CD4-positive, CD25-positive, alpha-beta regulatory T cell (primary cell): ENCODE measurements at regions not wholly inside any gene's neighbourhood (a gene's known extent, or its start where the extent isn't known, plus 50 kb on each side); places are given as distances from the start of the nearest gene placed in this dataset.

ENCODE experiments used
- ATAC-seq, 2 donors: fragments of 150-1000 bp; cut with Tn5 transposase; one replicate each; pipeline ENCODE4 v1.10.0; 2021; ENCODE audit warnings: low read depth in 2 of 2, moderate number of reproducible peaks in 2 of 2, moderate library complexity in 1 of 2
- DNase-seq, 3 donors: peaks; one replicate each; pipeline versions ENCODE4 v3.0.0 to v3.0.0-alpha.2; 2012 to 2022; ENCODE audit warnings: mixed read lengths in 1 of 3
- H3K27ac ChIP-seq: one replicate; pipeline ENCODE4 v1.7.0; 2013; ENCODE audit warnings: mild to moderate bottlenecking, low read length; ENCODE audit not compliant: insufficient read depth, poor library complexity, severe bottlenecking
- H3K27me3 ChIP-seq: one replicate; pipeline ENCODE4 v1.7.0; 2013; ENCODE audit warnings: low read length; ENCODE audit not compliant: control insufficient read depth, insufficient read depth
- H3K36me3 ChIP-seq: one replicate; pipeline ENCODE4 v1.7.0; 2013; ENCODE audit warnings: mild to moderate bottlenecking, low read length, moderate library complexity; ENCODE audit not compliant: control insufficient read depth, insufficient read depth
- H3K4me1 ChIP-seq: 2 replicates; pipeline ENCODE4 v1.7.0; 2013; ENCODE audit warnings: mild to moderate bottlenecking, low read length; ENCODE audit not compliant: insufficient read depth, control insufficient read depth, poor library complexity, severe bottlenecking
- H3K4me3 ChIP-seq: one replicate; pipeline ENCODE4 v1.7.0; 2013; ENCODE audit warnings: low read depth, mild to moderate bottlenecking, low read length, moderate library complexity
- H3K9me3 ChIP-seq, 2 experiments: 1 replicate in 1 of 2; 2 replicates in 1 of 2; pipeline ENCODE4 v1.7.0; 2013; ENCODE audit warnings: low read length in 2 of 2, mild to moderate bottlenecking in 1 of 2, moderate library complexity in 1 of 2; ENCODE audit not compliant: control insufficient read depth in 2 of 2
- H3K27ac Mint-ChIP-seq, 3 donors: one replicate each; pipeline ENCODE4 v1.8.0; 2020 to 2022; ENCODE audit warnings: mild to moderate bottlenecking in 3 of 3, mixed read lengths in 3 of 3, moderate library complexity in 2 of 3
- H3K27me3 Mint-ChIP-seq: one replicate; pipeline ENCODE4 v1.8.0; 2022; ENCODE audit warnings: mild to moderate bottlenecking, mixed read lengths
- H3K36me3 Mint-ChIP-seq: one replicate; pipeline ENCODE4 v1.8.0; 2020; ENCODE audit warnings: mixed read lengths
- H3K4me1 Mint-ChIP-seq, 4 donors: one replicate each; pipeline ENCODE4 v1.8.0; 2020 to 2022; ENCODE audit warnings: mixed read lengths in 4 of 4, mild to moderate bottlenecking in 1 of 4
- H3K4me3 Mint-ChIP-seq, 4 donors: one replicate each; pipeline ENCODE4 v1.8.0; 2020 to 2022; ENCODE audit warnings: mild to moderate bottlenecking in 4 of 4, mixed read lengths in 4 of 4, moderate library complexity in 3 of 4
- H3K9me3 Mint-ChIP-seq, 7 donors: one replicate each; pipeline ENCODE4 v1.8.0; 2020 to 2022; ENCODE audit warnings: mixed read lengths in 7 of 7, mild to moderate bottlenecking in 3 of 7, moderate library complexity in 2 of 7

DNA sequence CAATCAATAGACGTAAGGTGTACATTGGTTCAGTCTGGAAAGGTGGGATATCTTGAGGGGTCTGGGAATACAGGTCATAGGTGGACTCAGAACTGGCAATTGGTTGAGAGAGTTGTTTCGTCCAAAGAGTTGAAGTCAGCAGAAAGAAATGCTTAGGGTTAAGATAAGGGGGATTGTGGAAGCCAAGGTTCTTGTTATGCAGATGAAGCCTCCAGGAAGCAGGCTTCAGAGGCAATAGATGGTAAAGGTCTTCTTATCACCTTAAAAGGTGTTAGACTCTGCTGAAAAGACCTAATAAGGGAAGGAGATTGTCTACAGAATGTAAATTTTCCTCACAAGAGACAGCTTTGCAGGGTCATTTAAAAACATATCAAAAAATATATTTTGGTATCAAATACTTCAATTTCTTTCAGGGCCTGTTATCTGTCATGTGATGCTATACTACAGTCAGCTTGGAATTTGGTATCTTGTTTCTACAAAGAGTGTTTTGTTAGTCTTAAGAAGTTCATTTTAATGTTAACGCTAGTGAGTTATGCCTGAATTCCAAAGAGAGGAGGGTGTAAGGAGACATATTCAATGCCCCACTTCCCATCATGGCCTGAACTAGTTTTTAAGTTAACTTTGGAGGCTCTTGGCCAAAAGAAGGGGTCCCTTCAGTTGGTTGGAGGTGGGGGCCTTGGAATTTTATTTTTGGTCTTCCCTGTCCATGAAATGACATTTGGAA is 378.2 kb upstream of the ROBO2 start:
- DNase-seq (no peak), ATAC-seq (no peak)
- Mint-ChIP-seq H3K27ac (peak overlapping the region in 1 of 3 donors; percentile 81), H3K36me3 (no peaks in the 10 kb centered on the region), H3K9me3 (peaks cover 4 to 16% (median 10%) of the 10 kb centered on the region in 7 donors), H3K27me3 (no peaks in the 10 kb centered on the region), H3K4me1 (no peaks in the 10 kb centered on the region), H3K4me3 (no peak overlapping the region)
- Histone ChIP-seq H3K36me3 (no peaks in the 10 kb centered on the region), H3K27me3 (no peaks in the 10 kb centered on the region), H3K4me1 (no peaks in the 10 kb centered on the region), H3K27ac (no peak overlapping the region), H3K4me3 (no peak overlapping the region), H3K9me3 (peaks cover 0 to 2% of the 10 kb centered on the region in 2 experiments)

DNA sequence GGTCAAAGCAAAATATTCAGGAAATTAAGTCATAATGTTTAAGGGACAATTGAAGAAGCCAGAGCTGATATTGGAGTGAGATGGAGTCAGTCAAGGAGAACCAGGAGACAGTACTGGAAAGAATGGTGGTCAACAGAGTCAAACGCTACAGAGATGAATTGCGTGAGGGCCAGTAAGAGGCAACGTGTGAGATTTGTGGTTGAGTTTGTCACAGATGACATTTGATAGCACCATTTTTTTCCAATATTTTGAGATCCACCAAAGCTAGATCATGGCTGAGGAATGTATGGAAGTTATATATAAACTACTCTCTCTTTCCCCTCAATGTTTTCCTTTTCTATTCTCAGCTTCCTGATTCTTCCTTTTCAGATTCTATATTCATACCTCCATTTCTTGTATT is 375.1 kb upstream of the ROBO2 start:
- no peaks in the 10 kb centered on the region for H3K36me3 Mint-ChIP-seq
- Histone ChIP-seq H3K4me1 (no peaks in the 10 kb centered on the region), H3K36me3 (no peaks in the 10 kb centered on the region), H3K27me3 (no peaks in the 10 kb centered on the region), H3K9me3 (peaks cover 0 to 2% of the 10 kb centered on the region in 2 experiments), H3K27ac (no peak overlapping the region), H3K4me3 (no peak overlapping the region)
- ATAC-seq (no peak), DNase-seq (no peak)
- H3K4me1 Mint-ChIP-seq: no peaks in the 10 kb centered on the region
- peaks cover 5 to 16% (median 7%) of the 10 kb centered on the region in 7 donors for H3K9me3 Mint-ChIP-seq
- H3K4me3 Mint-ChIP-seq: no peak overlapping the region
- H3K27ac Mint-ChIP-seq: no peak overlapping the region
- no peaks in the 10 kb centered on the region for H3K27me3 Mint-ChIP-seq

DNA sequence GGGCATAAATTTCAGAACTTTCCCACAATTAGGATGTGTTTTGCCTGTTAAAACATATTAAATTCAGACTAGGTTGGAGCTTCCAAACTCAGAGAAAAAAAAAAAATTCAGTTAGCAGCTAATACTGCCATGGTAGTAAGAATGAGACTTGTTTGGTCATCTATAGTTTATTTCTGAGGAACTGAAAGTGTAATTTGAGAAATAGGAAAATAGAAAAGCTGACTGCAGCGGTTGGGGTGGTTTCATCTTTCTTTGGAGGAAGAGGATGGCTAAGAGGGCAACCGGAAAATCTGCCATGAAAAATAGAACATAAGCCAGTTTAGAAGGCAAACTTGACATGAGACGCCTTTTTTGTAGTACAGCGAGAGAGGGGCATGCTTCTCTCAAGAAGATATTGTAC is 371.2 kb upstream of the ROBO2 start:
- no peak for DNase-seq
- peaks cover 0 to 2% of the 10 kb centered on the region in 2 experiments for H3K9me3 ChIP-seq

DNA sequence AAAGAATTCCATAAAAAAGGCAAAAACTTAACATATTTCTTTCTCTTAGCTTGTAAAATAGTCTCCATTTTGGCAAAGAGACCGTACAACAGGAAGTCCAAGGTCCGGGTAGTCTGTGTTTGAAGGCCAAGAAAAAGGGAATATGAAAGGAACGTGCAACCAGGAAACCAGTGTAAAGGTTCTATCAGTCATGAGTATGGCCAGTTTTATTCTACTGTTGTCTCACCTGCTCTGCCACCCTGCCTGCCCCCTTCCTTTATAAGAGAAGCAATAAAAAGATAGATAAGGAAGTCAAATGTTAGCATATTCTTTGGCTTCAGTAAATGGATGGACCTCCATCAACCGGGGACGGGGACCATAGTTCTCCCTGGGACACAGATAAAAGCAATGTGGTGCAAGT is 370.6 kb upstream of the ROBO2 start:
- Histone ChIP-seq H3K4me3 (no peak overlapping the region), H3K27ac (no peak overlapping the region), H3K4me1 (no peaks in the 10 kb centered on the region), H3K9me3 (no peaks in the 10 kb centered on the region), H3K36me3 (no peaks in the 10 kb centered on the region), H3K27me3 (no peaks in the 10 kb centered on the region)
- H3K9me3 Mint-ChIP-seq: peaks cover 0 to 8% (median 5%) of the 10 kb centered on the region in 7 donors
- ATAC-seq (no peak), DNase-seq (no peak)
- H3K4me1 Mint-ChIP-seq: no peaks in the 10 kb centered on the region
- H3K27me3 Mint-ChIP-seq: no peaks in the 10 kb centered on the region
- H3K27ac Mint-ChIP-seq: no peak overlapping the region
- H3K4me3 Mint-ChIP-seq: no peak overlapping the region
- no peaks in the 10 kb centered on the region for H3K36me3 Mint-ChIP-seq

More for the DNA sequence above, 371.2 kb upstream of the ROBO2 start:
- no peaks in the 10 kb centered on the region for H3K4me1 ChIP-seq
- Mint-ChIP-seq H3K9me3 (peaks cover 4 to 14% (median 7%) of the 10 kb centered on the region in 7 donors), H3K27ac (no peak overlapping the region), H3K36me3 (no peaks in the 10 kb centered on the region), H3K27me3 (no peaks in the 10 kb centered on the region), H3K4me3 (no peak overlapping the region), H3K4me1 (no peaks in the 10 kb centered on the region)
- no peaks in the 10 kb centered on the region for H3K36me3 ChIP-seq
- H3K4me3 ChIP-seq: no peak overlapping the region
- H3K27ac ChIP-seq: no peak overlapping the region
- no peaks in the 10 kb centered on the region for H3K27me3 ChIP-seq
- ATAC-seq: no peak

DNA sequence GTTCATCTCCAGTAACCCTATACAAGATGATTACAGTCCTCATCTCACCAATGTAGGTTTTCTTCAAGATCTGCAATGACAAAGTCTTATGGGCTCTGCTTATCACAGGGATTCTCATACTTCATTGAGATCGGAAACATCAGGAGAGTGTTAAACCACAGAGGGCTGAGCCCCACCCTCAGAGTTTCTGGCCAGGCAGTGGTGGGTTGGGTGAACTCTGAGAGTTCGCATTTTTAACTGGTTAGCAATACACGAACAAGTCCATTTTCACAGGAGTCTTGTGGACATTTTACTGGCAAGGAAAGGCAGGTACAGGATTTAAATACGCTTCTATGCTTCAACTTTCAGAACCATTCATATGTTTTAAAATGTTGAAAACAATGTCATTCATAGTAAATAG is 366.7 kb upstream of the ROBO2 start:
- ATAC-seq (no peak), DNase-seq (no peak)
- H3K27ac ChIP-seq: no peak overlapping the region
- no peaks in the 10 kb centered on the region for H3K4me1 ChIP-seq
- Mint-ChIP-seq H3K36me3 (no peaks in the 10 kb centered on the region), H3K9me3 (peaks cover 2 to 14% (median 5%) of the 10 kb centered on the region in 7 donors), H3K27ac (no peak overlapping the region), H3K27me3 (no peaks in the 10 kb centered on the region), H3K4me3 (no peak overlapping the region), H3K4me1 (no peaks in the 10 kb centered on the region)
- no peaks in the 10 kb centered on the region for H3K27me3 ChIP-seq
- H3K9me3 ChIP-seq: no peaks in the 10 kb centered on the region
- no peak overlapping the region for H3K4me3 ChIP-seq
- H3K36me3 ChIP-seq: no peaks in the 10 kb centered on the region

DNA sequence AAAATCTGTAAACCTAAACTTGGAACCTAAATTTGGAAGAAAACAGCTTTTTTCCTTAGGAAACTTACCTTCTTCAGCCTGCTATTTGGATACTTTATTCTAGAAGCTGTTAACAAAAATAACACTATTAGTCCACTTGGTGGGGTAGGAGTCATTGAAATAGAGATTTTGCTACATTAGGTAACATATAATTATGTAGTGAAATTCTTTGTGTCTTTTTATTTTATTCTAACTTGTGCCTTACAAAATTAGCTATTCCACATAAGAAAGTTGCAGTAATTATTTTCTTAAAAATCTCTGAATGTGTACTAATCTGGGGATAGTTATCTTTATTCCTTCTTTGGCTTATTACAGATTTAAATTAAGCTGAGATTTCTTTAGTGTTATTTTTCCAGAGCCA is 360.4 kb upstream of the ROBO2 start:
- no peak overlapping the region for H3K4me3 Mint-ChIP-seq
- no peak for ATAC-seq

DNA sequence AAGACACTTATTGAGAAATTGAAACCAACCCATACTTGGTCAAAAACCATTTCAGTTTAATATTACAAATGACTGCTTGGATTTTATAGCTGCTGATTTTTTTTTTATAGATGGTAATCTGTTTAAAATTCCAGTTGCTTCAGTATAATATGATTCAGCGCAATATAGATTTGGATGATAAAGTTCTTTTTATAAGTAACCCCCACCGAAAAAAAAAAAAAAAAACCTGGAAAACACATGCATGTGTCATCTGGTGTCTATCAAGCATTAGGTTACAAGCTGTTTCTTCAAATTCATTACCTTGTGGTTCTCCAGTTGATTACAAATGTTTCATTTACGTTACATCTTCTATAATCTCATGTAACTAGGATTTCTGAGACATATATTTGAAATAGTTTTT is 356.6 kb upstream of the ROBO2 start:
- H3K9me3 Mint-ChIP-seq: peaks cover 1 to 16% (median 8%) of the 10 kb centered on the region in 7 donors
- H3K27ac Mint-ChIP-seq: no peak overlapping the region
- H3K4me1 Mint-ChIP-seq: peaks cover 0 to 3% (median 0%) of the 10 kb centered on the region in 4 donors
- H3K27me3 Mint-ChIP-seq: no peaks in the 10 kb centered on the region
- peaks cover 4 to 5% of the 10 kb centered on the region in 2 experiments for H3K9me3 ChIP-seq
- DNase-seq (no peak), ATAC-seq (no peak)
- no peak overlapping the region for H3K4me3 Mint-ChIP-seq
- H3K4me3 ChIP-seq: no peak overlapping the region
- H3K4me1 ChIP-seq: no peaks in the 10 kb centered on the region
- H3K27ac ChIP-seq: no peak overlapping the region
- H3K36me3 Mint-ChIP-seq: no peaks in the 10 kb centered on the region
- H3K36me3 ChIP-seq: no peaks in the 10 kb centered on the region
- H3K27me3 ChIP-seq: no peaks in the 10 kb centered on the region

More for the DNA sequence above, 360.4 kb upstream of the ROBO2 start:
- Mint-ChIP-seq H3K27me3 (no peaks in the 10 kb centered on the region), H3K4me1 (peaks cover 0 to 3% (median 0%) of the 10 kb centered on the region in 4 donors), H3K27ac (no peak overlapping the region), H3K36me3 (no peaks in the 10 kb centered on the region), H3K9me3 (peaks cover 0 to 23% (median 11%) of the 10 kb centered on the region in 7 donors)
- Histone ChIP-seq H3K4me1 (no peaks in the 10 kb centered on the region), H3K27ac (no peak overlapping the region), H3K36me3 (no peaks in the 10 kb centered on the region), H3K9me3 (peaks cover 4 to 5% of the 10 kb centered on the region in 2 experiments), H3K4me3 (no peak overlapping the region), H3K27me3 (no peaks in the 10 kb centered on the region)
- DNase-seq: no peak

DNA sequence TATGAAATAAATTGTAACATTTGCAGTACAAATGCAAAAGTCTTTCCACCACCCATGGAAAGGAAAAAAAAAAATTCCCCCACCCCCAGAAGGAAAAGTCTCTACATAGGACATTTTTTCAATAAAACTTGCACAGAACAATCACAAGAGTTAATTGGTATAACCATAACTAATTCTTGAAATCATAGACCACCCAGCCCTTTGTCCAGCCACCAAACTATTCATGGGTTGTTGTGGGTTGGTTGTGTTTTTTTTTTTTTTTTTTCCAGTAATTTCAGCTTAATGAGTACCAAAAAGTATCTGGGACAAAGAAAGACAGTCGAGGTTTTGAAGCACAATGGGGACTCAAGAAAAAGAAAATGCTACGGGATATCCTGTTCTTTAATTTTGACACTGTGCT is 355.0 kb upstream of the ROBO2 start:
- DNase-seq (no peak), ATAC-seq (no peak)
- no peak overlapping the region for H3K27ac ChIP-seq
- Mint-ChIP-seq H3K27me3 (no peaks in the 10 kb centered on the region), H3K4me3 (no peak overlapping the region), H3K4me1 (peaks cover 0 to 3% (median 0%) of the 10 kb centered on the region in 4 donors), H3K36me3 (no peaks in the 10 kb centered on the region), H3K9me3 (peaks cover 1 to 29% (median 8%) of the 10 kb centered on the region in 7 donors), H3K27ac (no peak overlapping the region)
- H3K4me3 ChIP-seq: no peak overlapping the region
- no peaks in the 10 kb centered on the region for H3K36me3 ChIP-seq
- H3K27me3 ChIP-seq: no peaks in the 10 kb centered on the region
- no peaks in the 10 kb centered on the region for H3K4me1 ChIP-seq
- H3K9me3 ChIP-seq: peaks cover 4 to 9% of the 10 kb centered on the region in 2 experiments
